ENCODE measurements at regions not wholly inside any gene's neighbourhood (a gene's known extent, or its start where the extent isn't known, plus 50 kb on each side); places are given as distances from the start of the nearest gene placed in this dataset.

- no peak for DNase-seq (ENCODE audit: low spot score)
- in situ Hi-C loops (cut with MboI; ENCODE audit: low pct_unique_long_range_greater_than_20kb, low sequenced_read_pairs, unreplicated experiment) = no loop called here
Measured at GRCh38 chr9:107592424-107592823, 102.9 kb upstream of the KLF4 start.

DNA sequence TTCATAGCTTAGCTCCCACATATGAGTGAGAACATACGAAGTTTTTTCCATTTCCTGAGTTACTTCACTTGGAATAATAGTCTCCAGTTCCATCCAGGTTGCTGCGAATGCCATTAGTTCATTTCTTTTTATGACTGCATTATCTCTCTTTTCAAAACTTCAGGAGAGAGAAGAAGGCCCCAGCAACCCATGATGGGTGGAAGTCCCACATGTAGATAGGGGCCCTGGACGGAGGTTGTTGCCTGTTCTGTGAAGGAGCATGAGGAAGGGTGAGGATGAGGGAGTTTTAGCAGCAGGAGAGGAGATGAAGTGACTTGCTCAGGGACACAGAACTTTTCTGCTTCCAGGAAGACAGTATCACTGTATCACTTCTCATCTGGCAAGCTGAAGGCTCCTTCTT lies 102.2 kb upstream of the KLF4 start:
- TF ChIP-seq, protein P1, sequence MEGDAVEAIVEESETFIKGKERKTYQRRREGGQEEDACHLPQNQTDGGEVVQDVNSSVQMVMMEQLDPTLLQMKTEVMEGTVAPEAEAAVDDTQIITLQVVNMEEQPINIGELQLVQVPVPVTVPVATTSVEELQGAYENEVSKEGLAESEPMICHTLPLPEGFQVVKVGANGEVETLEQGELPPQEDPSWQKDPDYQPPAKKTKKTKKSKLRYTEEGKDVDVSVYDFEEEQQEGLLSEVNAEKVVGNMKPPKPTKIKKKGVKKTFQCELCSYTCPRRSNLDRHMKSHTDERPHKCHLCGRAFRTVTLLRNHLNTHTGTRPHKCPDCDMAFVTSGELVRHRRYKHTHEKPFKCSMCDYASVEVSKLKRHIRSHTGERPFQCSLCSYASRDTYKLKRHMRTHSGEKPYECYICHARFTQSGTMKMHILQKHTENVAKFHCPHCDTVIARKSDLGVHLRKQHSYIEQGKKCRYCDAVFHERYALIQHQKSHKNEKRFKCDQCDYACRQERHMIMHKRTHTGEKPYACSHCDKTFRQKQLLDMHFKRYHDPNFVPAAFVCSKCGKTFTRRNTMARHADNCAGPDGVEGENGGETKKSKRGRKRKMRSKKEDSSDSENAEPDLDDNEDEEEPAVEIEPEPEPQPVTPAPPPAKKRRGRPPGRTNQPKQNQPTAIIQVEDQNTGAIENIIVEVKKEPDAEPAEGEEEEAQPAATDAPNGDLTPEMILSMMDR (IDR thresholded peaks at IDR 0.05; ENCODE audit: extremely low read depth, insufficient read depth, missing control alignments) = no peak
- no peak for DNase-seq (ENCODE audit: low spot score)
- in situ Hi-C loops (cut with MboI; ENCODE audit: low pct_unique_long_range_greater_than_20kb, low sequenced_read_pairs, unreplicated experiment) = no loop called here

More at GRCh38 chr9:107592424-107592823, 102.9 kb upstream of the KLF4 start:
- TF ChIP-seq, protein P1 (IDR thresholded peaks at IDR 0.05; ENCODE audit: extremely low read depth, insufficient read depth, missing control alignments) = no peak

- DNase-seq (ENCODE audit: low spot score) = no peak
- TF ChIP-seq, protein P1 (IDR thresholded peaks at IDR 0.05; ENCODE audit: extremely low read depth, insufficient read depth, missing control alignments) = no peak
- in situ Hi-C loops (cut with MboI; ENCODE audit: low pct_unique_long_range_greater_than_20kb, low sequenced_read_pairs, unreplicated experiment) = no loop called here
Measured at GRCh38 chr9:107588393-107588792, 98.8 kb upstream of the KLF4 start.

DNA sequence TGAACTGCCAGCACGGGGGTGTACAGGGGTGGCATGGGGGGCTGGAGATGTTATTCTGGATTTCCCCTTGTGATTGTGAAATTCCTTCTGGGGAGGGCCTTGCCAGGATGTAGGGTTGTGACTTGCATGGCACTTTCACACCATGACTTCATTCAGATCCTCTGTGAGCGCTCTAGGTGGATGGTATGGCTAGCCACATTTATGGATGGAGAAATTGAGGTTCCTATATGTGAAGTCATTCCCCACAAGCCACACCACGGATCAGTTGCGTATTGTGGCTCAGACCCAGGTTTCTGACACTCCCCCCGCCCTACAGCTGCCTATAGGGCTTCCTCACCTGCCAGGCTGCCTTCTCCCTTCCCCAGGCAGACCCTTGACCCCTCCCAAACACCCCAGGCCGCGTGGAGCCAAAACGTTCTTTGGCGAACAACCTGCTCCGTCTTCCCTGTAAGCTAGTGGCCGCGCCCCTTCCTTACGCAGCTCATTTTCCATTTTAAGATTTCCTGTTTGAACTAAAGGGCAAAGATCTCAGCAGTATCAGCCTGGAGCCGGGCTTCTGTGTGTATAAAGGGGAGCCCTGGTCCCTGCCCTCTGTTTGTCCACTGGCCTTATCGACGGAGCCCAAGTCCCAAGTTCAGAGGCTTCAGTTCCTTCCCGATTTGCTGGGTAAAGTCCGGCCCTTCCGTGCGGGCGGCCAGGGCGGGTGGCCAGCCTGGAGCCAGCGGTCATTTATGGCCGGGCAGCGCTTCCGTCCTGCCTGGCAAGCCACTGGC lies 97.8 kb upstream of the KLF4 start:
- in situ Hi-C loops (cut with MboI; ENCODE audit: low pct_unique_long_range_greater_than_20kb, low sequenced_read_pairs, unreplicated experiment) = no loop called here
- no peak for DNase-seq (ENCODE audit: low spot score)
- TF ChIP-seq, protein P1 (IDR thresholded peaks at IDR 0.05; ENCODE audit: extremely low read depth, insufficient read depth, missing control alignments) = no peak

- TF ChIP-seq, protein P1 (IDR thresholded peaks at IDR 0.05; ENCODE audit: extremely low read depth, insufficient read depth, missing control alignments) = no peak
- in situ Hi-C loops (cut with MboI; ENCODE audit: low pct_unique_long_range_greater_than_20kb, low sequenced_read_pairs, unreplicated experiment) = no loop called here
Measured at GRCh38 chr9:107586493-107586892, 96.9 kb upstream of the KLF4 start.

GRCh38 chr9:107585465-107585864 lies 95.9 kb upstream of the KLF4 start:
- DNase-seq (ENCODE audit: low spot score) = no peak
- in situ Hi-C loops (cut with MboI; ENCODE audit: low pct_unique_long_range_greater_than_20kb, low sequenced_read_pairs, unreplicated experiment) = no loop called here
- TF ChIP-seq, protein P1 (IDR thresholded peaks at IDR 0.05; ENCODE audit: extremely low read depth, insufficient read depth, missing control alignments) = no peak

More at GRCh38 chr9:107586493-107586892, 96.9 kb upstream of the KLF4 start:
- no peak for DNase-seq (ENCODE audit: low spot score)
